ENCODE measurements at regions not wholly inside any gene's neighbourhood (a gene's known extent, or its start where the extent isn't known, plus 50 kb on each side); places are given as distances from the start of the nearest gene placed in this dataset.

DNA sequence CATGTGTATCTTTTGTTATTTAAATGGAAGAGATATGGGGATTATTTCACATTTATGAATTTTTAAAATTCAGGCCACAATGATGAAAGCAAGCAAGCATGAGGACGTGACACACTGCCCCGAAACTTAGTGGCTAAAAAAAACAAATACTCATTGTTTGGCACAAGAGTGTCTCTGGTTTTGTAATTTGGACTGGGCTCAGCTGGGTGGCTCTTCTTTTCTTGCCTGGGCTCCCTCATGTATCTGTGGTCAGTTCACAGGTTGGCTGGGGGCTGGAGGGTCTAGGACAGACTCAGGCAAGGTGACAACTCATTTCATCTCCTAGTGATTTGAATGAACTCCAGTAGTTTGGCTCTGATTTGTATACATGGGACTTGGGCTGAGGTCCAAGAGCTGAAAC lies 238.4 kb upstream of the PRKX start:
- H3K27me3 ChIP-seq (ENCODE audit: control insufficient read depth, low read length): no peaks in the 10 kb centered on the region
- no peaks in the 10 kb centered on the region for H3K36me3 ChIP-seq (ENCODE audit: control insufficient read depth, low read length)

DNA sequence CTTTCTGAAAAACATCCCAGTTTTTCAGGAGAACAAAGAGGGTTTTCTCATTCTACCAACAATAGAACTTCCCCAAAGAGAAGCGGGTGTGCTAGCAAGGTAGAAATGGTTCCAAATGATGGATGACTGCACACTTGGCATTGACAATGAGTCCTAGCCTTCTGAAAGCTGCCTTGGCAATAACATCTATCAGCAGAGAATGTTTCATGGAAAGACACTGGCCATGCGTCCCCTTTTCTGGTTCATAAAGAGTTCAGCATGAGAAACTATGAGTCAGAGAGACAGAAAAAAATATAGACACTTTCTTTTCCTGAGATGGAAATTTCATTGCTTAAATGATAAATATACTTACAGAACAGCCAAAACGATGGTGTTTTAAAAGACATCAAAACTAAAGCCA lies 236.9 kb upstream of the PRKX start:
- Histone ChIP-seq H3K27ac (ENCODE audit: low read depth, low read length) (no peak overlapping the region), H3K27me3 (ENCODE audit: control insufficient read depth, low read length) (no peaks in the 10 kb centered on the region), H3K36me3 (ENCODE audit: control insufficient read depth, low read length) (no peaks in the 10 kb centered on the region), H3K4me3 (ENCODE audit: low read length) (no peak overlapping the region), H3K79me2 (ENCODE audit: control insufficient read depth, low read length) (no peaks in the 10 kb centered on the region), H3F3A (ENCODE audit: control insufficient read depth, insufficient read depth) (no peaks in the 10 kb centered on the region), H4K20me1 (ENCODE audit: control insufficient read depth, insufficient read depth, low read depth, low read length) (no peaks in the 10 kb centered on the region), H3K4me2 (ENCODE audit: low read length) (no peak overlapping the region), H3K9me3 (ENCODE audit: control insufficient read depth, insufficient read depth, low read length) (no peaks in the 10 kb centered on the region), H3K9me2 (replicated peaks; ENCODE audit: control insufficient read depth, low read length) (no peaks in the 10 kb centered on the region), H3K4me1 (ENCODE audit: control insufficient read depth, low read length) (no peaks in the 10 kb centered on the region)
- TF ChIP-seq, protein P1, sequence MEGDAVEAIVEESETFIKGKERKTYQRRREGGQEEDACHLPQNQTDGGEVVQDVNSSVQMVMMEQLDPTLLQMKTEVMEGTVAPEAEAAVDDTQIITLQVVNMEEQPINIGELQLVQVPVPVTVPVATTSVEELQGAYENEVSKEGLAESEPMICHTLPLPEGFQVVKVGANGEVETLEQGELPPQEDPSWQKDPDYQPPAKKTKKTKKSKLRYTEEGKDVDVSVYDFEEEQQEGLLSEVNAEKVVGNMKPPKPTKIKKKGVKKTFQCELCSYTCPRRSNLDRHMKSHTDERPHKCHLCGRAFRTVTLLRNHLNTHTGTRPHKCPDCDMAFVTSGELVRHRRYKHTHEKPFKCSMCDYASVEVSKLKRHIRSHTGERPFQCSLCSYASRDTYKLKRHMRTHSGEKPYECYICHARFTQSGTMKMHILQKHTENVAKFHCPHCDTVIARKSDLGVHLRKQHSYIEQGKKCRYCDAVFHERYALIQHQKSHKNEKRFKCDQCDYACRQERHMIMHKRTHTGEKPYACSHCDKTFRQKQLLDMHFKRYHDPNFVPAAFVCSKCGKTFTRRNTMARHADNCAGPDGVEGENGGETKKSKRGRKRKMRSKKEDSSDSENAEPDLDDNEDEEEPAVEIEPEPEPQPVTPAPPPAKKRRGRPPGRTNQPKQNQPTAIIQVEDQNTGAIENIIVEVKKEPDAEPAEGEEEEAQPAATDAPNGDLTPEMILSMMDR (IDR thresholded peaks at IDR 0.05; ENCODE audit: low read depth, low read length, poor library complexity, severe bottlenecking): no peak
- no peak for TF ChIP-seq EZH2phosphoT487 (IDR thresholded peaks at IDR 0.05; ENCODE audit: borderline replicate concordance, low read length)

More for the DNA sequence above, 238.4 kb upstream of the PRKX start:
- TF ChIP-seq EZH2phosphoT487 (IDR thresholded peaks at IDR 0.05; ENCODE audit: borderline replicate concordance, low read length): no peak
- TF ChIP-seq, protein P1 (IDR thresholded peaks at IDR 0.05; ENCODE audit: low read depth, low read length, poor library complexity, severe bottlenecking): no peak
- H3K9me2 ChIP-seq (replicated peaks; ENCODE audit: control insufficient read depth, low read length): no peaks in the 10 kb centered on the region
- H4K20me1 ChIP-seq (ENCODE audit: control insufficient read depth, insufficient read depth, low read depth, low read length): no peaks in the 10 kb centered on the region
- no peaks in the 10 kb centered on the region for H3F3A ChIP-seq (ENCODE audit: control insufficient read depth, insufficient read depth)
- H3K9me3 ChIP-seq (ENCODE audit: control insufficient read depth, insufficient read depth, low read length): no peaks in the 10 kb centered on the region
- H3K4me3 ChIP-seq (ENCODE audit: low read length): no peak overlapping the region
- no peak overlapping the region for H3K27ac ChIP-seq (ENCODE audit: low read depth, low read length)
- H3K4me1 ChIP-seq (ENCODE audit: control insufficient read depth, low read length): no peaks in the 10 kb centered on the region
- no peak overlapping the region for H3K4me2 ChIP-seq (ENCODE audit: low read length)
- H3K79me2 ChIP-seq (ENCODE audit: control insufficient read depth, low read length): no peaks in the 10 kb centered on the region

DNA sequence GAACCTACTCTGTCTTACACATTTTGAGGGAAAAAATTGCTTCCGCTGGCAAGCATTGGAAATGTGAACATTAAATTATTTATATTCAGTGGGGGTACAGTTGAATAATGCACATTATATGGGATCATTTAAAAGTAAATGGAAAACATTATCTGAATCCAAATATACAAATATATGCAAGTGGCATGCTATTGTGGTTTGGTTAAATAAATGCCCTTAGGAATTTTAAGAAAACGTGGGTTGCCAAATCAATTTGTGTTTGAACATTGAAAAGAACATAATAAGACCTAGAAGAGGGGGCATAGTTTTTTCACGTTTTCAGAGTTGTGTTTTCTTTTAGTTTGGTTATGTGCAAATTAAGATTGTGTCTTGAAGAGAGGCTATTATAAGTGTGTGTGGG lies 230.5 kb upstream of the PRKX start:
- no peaks in the 10 kb centered on the region for H3K36me3 ChIP-seq (ENCODE audit: control insufficient read depth, low read length)
- H3K4me2 ChIP-seq (ENCODE audit: low read length): no peak overlapping the region
- no peaks in the 10 kb centered on the region for H3K4me1 ChIP-seq (ENCODE audit: control insufficient read depth, low read length)
- H3F3A ChIP-seq (ENCODE audit: control insufficient read depth, insufficient read depth): no peaks in the 10 kb centered on the region
- TF ChIP-seq, protein P1 (IDR thresholded peaks at IDR 0.05; ENCODE audit: low read depth, low read length, poor library complexity, severe bottlenecking): no peak
- no peak for TF ChIP-seq EZH2phosphoT487 (IDR thresholded peaks at IDR 0.05; ENCODE audit: borderline replicate concordance, low read length)
- H3K4me3 ChIP-seq (ENCODE audit: low read length): no peak overlapping the region
- no peak overlapping the region for H3K27ac ChIP-seq (ENCODE audit: low read depth, low read length)
- H3K27me3 ChIP-seq (ENCODE audit: control insufficient read depth, low read length): no peaks in the 10 kb centered on the region
- no peaks in the 10 kb centered on the region for H3K9me2 ChIP-seq (replicated peaks; ENCODE audit: control insufficient read depth, low read length)
- no peaks in the 10 kb centered on the region for H4K20me1 ChIP-seq (ENCODE audit: control insufficient read depth, insufficient read depth, low read depth, low read length)
- H3K79me2 ChIP-seq (ENCODE audit: control insufficient read depth, low read length): no peaks in the 10 kb centered on the region
- H3K9me3 ChIP-seq (ENCODE audit: control insufficient read depth, insufficient read depth, low read length): no peaks in the 10 kb centered on the region

All from DOHH2 (cell line).